HG03045 (cell line): ENCODE measurements at regions not wholly inside any gene's neighbourhood (a gene's known extent, or its start where the extent isn't known, plus 50 kb on each side); places are given as distances from the start of the nearest gene placed in this dataset.
A peak's percentile ranks its signal among the peaks of the same experiment; 100 is the strongest.

ENCODE experiments used
- ATAC-seq: cut with Tn5 transposase; IDR thresholded peaks from one replicate; pipeline ENCODE4 v1.9.1; 2021; ENCODE audit warnings: mild to moderate bottlenecking, moderate library complexity; ENCODE audit not compliant: unreplicated experiment

- no peak for ATAC-seq
Measured at GRCh38 chr2:144333143-144333555, 186.8 kb downstream of the ZEB2 start.

GRCh38 chr2:144332356-144333142 lies 187.4 kb downstream of the ZEB2 start:
- peak; percentile 91 for ATAC-seq

GRCh38 chr2:144331674-144332355 lies 188.1 kb downstream of the ZEB2 start:
- peak; percentile 72 for ATAC-seq

- ATAC-seq = no peak
Measured at GRCh38 chr2:144330951-144331673, 188.8 kb downstream of the ZEB2 start.

- no peak for ATAC-seq
Measured at GRCh38 chr2:144329472-144329871, 190.4 kb downstream of the ZEB2 start.

GRCh38 chr2:144328938-144329337 lies 191.0 kb downstream of the ZEB2 start:
- ATAC-seq = no peak

GRCh38 chr2:144326825-144327224 lies 193.1 kb downstream of the ZEB2 start:
- ATAC-seq = no peak

GRCh38 chr2:144325086-144325485 lies 194.8 kb downstream of the ZEB2 start:
- ATAC-seq = peak; percentile 45

- peak; percentile 36 for ATAC-seq
Measured at GRCh38 chr2:144324446-144325045, 195.4 kb downstream of the ZEB2 start.

- ATAC-seq = peak; percentile 45
Measured at GRCh38 chr2:144323946-144324345, 196.0 kb downstream of the ZEB2 start.

GRCh38 chr2:144322379-144322778 lies 197.5 kb downstream of the ZEB2 start:
- no peak for ATAC-seq

GRCh38 chr2:144320491-144320890 lies 199.4 kb downstream of the ZEB2 start:
- ATAC-seq = no peak

- ATAC-seq = no peak
Measured at GRCh38 chr2:144317071-144317738, 202.7 kb downstream of the ZEB2 start.

GRCh38 chr2:144310889-144311608 lies 208.9 kb downstream of the ZEB2 start:
- no peak for ATAC-seq

- ATAC-seq = no peak
Measured at GRCh38 chr2:144310484-144310883, 209.4 kb downstream of the ZEB2 start.

- ATAC-seq = no peak
Measured at GRCh38 chr2:144307711-144308110, 212.2 kb downstream of the ZEB2 start.

- no peak for ATAC-seq
Measured at GRCh38 chr2:144304202-144304601, 215.7 kb downstream of the ZEB2 start.

GRCh38 chr2:144300632-144301031 lies 219.3 kb downstream of the ZEB2 start:
- no peak for ATAC-seq

- no peak for ATAC-seq
Measured at GRCh38 chr2:144290276-144290675, 229.6 kb downstream of the ZEB2 start.

- ATAC-seq = no peak
Measured at GRCh38 chr2:144288438-144288837, 231.5 kb downstream of the ZEB2 start.
